VCaP (cell line): ENCODE measurements at regions not wholly inside any gene's neighbourhood (a gene's known extent, or its start where the extent isn't known, plus 50 kb on each side); places are given as distances from the start of the nearest gene placed in this dataset.
"Not testable (repeated sequence)": the region's sequence is repeated elsewhere in the genome, so short reads cannot be mapped to it uniquely, and the experiment has no call there.

ENCODE experiments used
- H3K27ac ChIP-seq: fragments of 450-650 bp; 2 replicates; pipeline ENCODE4 v1.5.1; 2017
- TF ChIP-seq, protein P1 (sequence below): fragments of 450-650 bp; conservative IDR thresholded peaks from 2 replicates; pipeline ENCODE4 v1.5.1; 2017; ENCODE audit warnings: mild to moderate bottlenecking, moderate library complexity

DNA sequence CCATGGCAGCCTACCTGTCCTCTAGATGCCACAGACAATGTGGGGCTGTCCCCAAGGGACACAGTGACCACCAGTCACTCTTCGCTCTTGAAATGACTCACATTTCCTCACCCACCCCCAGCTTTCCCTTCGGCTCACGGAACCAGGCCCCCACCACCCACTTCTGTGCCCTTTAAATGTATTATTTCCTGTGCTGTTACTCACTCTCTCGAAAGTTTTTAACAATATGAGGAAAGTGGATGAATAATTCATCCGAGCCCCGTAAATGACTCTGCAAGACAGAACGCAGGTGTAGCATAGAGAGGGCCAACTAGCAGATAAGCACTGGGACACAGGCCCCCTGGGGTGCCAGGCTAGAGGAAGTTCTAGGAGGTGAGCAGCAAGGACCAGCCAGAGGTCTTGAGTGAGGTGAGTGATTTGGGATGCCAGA, 179.5 kb upstream of the TBL1X start:
- TF ChIP-seq, protein P1, sequence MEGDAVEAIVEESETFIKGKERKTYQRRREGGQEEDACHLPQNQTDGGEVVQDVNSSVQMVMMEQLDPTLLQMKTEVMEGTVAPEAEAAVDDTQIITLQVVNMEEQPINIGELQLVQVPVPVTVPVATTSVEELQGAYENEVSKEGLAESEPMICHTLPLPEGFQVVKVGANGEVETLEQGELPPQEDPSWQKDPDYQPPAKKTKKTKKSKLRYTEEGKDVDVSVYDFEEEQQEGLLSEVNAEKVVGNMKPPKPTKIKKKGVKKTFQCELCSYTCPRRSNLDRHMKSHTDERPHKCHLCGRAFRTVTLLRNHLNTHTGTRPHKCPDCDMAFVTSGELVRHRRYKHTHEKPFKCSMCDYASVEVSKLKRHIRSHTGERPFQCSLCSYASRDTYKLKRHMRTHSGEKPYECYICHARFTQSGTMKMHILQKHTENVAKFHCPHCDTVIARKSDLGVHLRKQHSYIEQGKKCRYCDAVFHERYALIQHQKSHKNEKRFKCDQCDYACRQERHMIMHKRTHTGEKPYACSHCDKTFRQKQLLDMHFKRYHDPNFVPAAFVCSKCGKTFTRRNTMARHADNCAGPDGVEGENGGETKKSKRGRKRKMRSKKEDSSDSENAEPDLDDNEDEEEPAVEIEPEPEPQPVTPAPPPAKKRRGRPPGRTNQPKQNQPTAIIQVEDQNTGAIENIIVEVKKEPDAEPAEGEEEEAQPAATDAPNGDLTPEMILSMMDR, result no peak
- no peak overlapping the region for H3K27ac ChIP-seq

DNA sequence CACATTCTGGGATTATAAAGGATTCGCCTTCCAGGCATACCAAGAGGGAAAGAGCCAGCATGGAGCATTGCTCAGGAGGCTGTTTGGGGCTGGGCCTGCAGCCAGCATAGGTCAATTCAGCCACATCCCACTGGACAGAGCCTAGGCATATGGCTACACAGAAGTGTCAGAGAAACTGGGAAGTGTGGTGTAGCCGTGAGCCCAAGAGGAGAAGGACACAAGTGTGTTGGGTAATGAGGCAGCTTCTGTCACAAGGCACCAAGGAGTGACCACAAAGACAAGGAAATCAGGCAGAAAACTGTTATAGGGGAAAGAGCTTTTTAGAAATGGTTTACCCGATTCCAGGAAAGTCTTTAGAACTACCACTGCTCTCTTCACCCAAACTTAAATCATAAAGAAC, 178.6 kb upstream of the TBL1X start:
- H3K27ac ChIP-seq, result no peak overlapping the region
- TF ChIP-seq, protein P1, result no peak

DNA sequence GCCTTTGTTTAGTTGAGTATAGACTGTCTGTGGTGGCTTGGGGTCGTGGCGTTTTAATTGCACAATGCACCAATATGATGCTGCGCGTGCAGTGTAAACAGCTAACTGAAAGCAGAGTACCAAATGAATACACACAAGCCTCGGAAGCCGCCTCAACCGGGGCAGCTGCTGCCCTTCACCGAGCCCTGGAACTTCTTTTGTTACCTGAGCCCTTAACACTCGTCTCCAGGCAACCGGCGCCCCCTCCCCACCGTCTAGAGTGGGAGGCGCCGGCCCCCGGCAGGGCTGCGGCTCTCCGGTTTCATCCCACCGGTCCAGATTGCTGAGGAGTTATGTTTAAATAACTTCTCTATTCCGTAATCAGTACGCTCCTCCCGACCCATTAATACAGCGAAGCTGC, 173.2 kb upstream of the TBL1X start:
- TF ChIP-seq, protein P1, result no peak
- no peak overlapping the region for H3K27ac ChIP-seq

DNA sequence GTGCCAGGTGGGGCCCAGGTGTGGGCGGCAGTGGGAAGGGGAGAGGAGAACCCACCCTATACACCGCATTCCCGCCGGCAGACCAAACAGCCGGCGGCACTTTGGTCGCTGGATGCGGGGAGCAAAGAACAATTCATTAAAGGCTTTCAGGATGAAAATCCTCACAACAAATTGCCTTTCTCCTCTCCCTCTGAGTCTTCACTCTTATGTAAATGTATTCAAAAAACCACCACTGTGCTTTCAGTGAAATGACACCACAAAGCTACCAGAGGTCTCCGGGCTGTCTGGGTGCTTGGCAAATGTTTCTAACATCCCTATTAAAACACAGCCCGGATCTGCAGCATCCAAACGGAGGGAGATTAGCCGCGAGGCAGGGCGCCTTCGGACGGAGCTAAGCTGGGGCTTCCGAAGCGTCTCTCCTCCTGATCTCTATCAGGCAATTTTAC, 171.8 kb upstream of the TBL1X start:
- TF ChIP-seq, protein P1, result no peak

DNA sequence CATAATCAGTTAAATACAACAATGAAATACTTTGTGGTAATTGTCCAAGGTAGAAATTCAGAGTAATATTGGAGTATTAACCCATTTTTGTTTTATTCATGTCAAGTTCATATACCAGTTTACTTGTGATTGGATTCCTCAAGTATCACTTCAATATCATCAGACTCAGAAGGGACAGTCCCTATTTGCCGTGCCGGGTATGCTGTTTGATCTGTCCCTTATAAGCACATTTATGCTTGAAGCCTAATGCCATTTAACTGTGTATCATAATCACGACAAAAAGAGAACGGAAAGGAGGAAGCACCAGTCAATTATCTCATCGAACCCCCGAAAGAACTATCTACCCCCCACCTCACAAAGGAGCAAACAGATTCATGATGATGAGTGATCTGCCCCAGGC, 171.0 kb upstream of the TBL1X start:
- TF ChIP-seq, protein P1, result no peak
- H3K27ac ChIP-seq, result no peak overlapping the region

More for the DNA sequence above, 171.8 kb upstream of the TBL1X start:
- H3K27ac ChIP-seq, result no peak overlapping the region

DNA sequence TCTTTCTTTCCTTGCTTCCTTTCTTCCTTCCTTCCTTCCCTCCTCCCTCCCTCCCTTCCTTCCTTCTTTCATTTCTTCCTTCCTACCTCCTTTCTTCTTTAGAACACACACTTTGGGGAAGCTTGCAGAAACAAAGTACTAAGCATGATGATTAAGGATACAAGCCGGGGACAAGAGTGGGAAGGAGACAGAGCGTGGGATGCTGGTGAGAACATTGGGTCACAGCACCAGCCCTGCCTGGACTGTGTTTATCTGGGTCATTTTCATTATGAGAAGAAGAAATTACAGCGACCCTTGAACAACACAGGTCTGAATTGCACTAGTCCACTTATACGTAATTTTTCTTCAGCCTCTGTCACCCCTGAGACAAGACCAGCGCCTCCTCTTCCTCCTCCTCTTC, 169.3 kb upstream of the TBL1X start:
- TF ChIP-seq, protein P1, result no peak
- no peak overlapping the region for H3K27ac ChIP-seq

DNA sequence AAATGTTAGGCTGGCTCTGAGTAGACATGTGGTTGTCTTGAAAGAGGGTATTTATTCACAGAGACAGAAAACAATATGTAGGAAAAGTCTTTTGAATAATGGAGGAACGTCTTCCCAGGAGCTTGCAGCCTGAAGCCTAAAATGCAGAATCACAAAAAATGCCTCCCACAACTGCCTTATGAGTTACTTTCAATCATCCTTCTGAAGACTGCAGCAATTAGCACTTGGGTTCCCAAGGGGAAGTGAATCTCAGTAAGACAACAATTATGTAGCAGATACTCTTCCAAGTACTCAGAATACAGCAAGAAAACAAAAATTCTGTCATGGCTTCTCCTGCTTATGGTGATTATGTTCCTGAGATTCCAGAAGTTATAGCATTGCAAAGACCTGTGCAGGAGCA, 166.6 kb upstream of the TBL1X start:
- TF ChIP-seq, protein P1, result no peak
- H3K27ac ChIP-seq, result no peak overlapping the region

DNA sequence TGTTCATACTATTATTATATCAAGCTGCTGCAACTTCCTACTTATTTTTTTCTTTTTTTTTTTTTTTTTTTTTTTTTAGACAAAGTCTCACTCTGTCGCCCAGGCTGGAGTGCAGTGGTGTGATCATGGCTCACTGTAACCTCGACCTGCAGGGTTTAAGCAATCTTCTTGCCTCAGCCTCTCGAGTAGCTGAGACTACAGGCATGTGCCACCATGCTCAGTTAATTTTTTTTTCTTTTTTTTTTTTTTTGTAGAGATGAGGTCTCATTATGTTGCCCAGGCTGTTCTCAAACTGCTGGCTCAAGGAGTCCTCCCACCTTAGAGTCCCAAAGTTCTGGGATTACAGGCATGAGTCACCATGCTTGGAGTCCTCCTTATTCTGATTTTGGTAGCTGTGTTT, 165.2 kb upstream of the TBL1X start:
- H3K27ac ChIP-seq, result not testable (repeated sequence)
